Calu3 (cell line): ENCODE measurements at regions not wholly inside any gene's neighbourhood (a gene's known extent, or its start where the extent isn't known, plus 50 kb on each side); places are given as distances from the start of the nearest gene placed in this dataset.
"Not testable (repeated sequence)": the region's sequence is repeated elsewhere in the genome, so short reads cannot be mapped to it uniquely, and the experiment has no call there.

Source experiments
- BruUV-seq: library from RNA; stranded (reverse); fragments of 400-500 nt; replicated peaks from 2 replicates; lab custom pipeline; 2021; lab: Mats Ljungman, UMichigan
- CTCF ChIA-PET: fragments of 300-600 bp; sonication (Branson Sonifier 250); formaldehyde crosslinking; loops from one replicate; lab custom pipeline; 2022; ENCODE audit warnings: antibody characterized with exemption; lab: Charles Lee
- DNase-seq: peaks from one replicate; pipeline ENCODE4 v3.0.0; 2022
- H3K27ac Mint-ChIP-seq: one replicate; pipeline ENCODE4 v1.8.0; 2022; ENCODE audit warnings: mixed read lengths; ENCODE audit not compliant: unreplicated experiment
- H3K27me3 Mint-ChIP-seq: one replicate; pipeline ENCODE4 v1.8.0; 2022; ENCODE audit warnings: mixed read lengths; ENCODE audit not compliant: unreplicated experiment
- H3K36me3 Mint-ChIP-seq: one replicate; pipeline ENCODE4 v1.8.0; 2022; ENCODE audit warnings: mild to moderate bottlenecking, moderate library complexity, mixed read lengths; ENCODE audit not compliant: insufficient read depth, unreplicated experiment
- H3K4me1 Mint-ChIP-seq: one replicate; pipeline ENCODE4 v1.8.0; 2022; ENCODE audit warnings: mild to moderate bottlenecking, low read depth, mixed read lengths; ENCODE audit not compliant: unreplicated experiment
- H3K4me3 Mint-ChIP-seq: one replicate; pipeline ENCODE4 v1.8.0; 2022; ENCODE audit warnings: mild to moderate bottlenecking, low read depth, moderate library complexity, mixed read lengths; ENCODE audit not compliant: unreplicated experiment
- H3K9me3 Mint-ChIP-seq: one replicate; pipeline ENCODE4 v1.8.0; 2022; ENCODE audit warnings: low read depth, mixed read lengths; ENCODE audit not compliant: unreplicated experiment
- intact Hi-C: fragments of 100-400 bp; cut with micrococcal nuclease; formaldehyde crosslinking; loops from one replicate; pipeline ENCODE4 v1.10.0; 2022; ENCODE audit not compliant: unreplicated experiment
- TF ChIP-seq, protein P1 (sequence below): fragments of 200-600 bp; IDR thresholded peaks from one replicate; pipeline ENCODE4 v1.8.0; 2022; ENCODE audit warnings: antibody characterized with exemption; ENCODE audit not compliant: unreplicated experiment

DNA sequence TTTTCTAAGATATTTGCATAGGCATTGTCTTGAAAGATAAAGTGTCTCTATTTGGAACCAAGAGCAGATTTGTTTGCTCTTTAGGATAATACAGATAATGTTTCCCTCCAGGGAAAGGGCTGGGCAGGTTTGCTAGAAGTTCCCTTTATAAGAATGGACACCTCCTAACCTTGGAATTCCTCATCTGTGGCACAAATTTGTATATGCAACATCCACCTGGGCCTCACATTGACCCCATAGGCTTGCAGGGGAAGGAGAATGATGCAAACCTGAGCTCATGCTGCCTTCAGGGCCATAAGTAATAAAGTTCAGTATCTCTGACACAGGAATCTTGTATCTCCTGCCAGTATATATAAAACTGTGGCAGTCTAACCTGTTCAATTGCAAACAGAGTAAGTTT, 508.4 kb upstream of the MIR17HG start:
- no peaks in the 10 kb centered on the region for H3K36me3 Mint-ChIP-seq
- no peaks in the 10 kb centered on the region for H3K27me3 Mint-ChIP-seq
- BruUV-seq: no TSS peak
- no peak for DNase-seq
- peaks cover 3% of the 10 kb centered on the region for H3K9me3 Mint-ChIP-seq
- H3K27ac Mint-ChIP-seq: no peak overlapping the region
- intact Hi-C loops: no loop called here
- TF ChIP-seq, protein P1, sequence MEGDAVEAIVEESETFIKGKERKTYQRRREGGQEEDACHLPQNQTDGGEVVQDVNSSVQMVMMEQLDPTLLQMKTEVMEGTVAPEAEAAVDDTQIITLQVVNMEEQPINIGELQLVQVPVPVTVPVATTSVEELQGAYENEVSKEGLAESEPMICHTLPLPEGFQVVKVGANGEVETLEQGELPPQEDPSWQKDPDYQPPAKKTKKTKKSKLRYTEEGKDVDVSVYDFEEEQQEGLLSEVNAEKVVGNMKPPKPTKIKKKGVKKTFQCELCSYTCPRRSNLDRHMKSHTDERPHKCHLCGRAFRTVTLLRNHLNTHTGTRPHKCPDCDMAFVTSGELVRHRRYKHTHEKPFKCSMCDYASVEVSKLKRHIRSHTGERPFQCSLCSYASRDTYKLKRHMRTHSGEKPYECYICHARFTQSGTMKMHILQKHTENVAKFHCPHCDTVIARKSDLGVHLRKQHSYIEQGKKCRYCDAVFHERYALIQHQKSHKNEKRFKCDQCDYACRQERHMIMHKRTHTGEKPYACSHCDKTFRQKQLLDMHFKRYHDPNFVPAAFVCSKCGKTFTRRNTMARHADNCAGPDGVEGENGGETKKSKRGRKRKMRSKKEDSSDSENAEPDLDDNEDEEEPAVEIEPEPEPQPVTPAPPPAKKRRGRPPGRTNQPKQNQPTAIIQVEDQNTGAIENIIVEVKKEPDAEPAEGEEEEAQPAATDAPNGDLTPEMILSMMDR: no peak
- no peak overlapping the region for H3K4me3 Mint-ChIP-seq
- CTCF ChIA-PET: no interaction called here
- no peaks in the 10 kb centered on the region for H3K4me1 Mint-ChIP-seq

DNA sequence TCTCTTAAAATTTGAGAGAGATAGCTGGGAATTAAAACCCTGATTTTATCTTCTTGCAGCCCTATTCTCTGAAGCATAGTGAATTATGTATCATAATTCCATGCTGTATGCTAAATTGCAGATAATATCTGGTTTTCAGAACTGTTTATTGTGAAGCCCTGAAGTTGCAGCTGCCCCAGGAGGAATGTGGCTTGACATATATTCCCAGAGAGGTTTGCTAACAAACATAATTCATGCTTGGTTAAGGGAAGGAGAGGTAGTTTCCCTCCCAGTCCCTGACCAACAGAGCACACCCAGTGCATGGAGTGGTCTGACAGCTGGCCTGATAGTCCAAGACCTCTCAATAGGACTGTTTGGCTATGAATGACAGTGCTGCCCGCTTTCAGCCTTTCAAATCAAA, 500.6 kb upstream of the MIR17HG start:
- Mint-ChIP-seq H3K4me1 (peaks cover 13% of the 10 kb centered on the region), H3K36me3 (no peaks in the 10 kb centered on the region), H3K27me3 (no peaks in the 10 kb centered on the region), H3K4me3 (no peak overlapping the region), H3K9me3 (no peaks in the 10 kb centered on the region), H3K27ac (no peak overlapping the region)
- TF ChIP-seq, protein P1: no peak
- intact Hi-C loops: no loop called here
- no TSS peak for BruUV-seq
- no peak for DNase-seq
- CTCF ChIA-PET: no interaction called here

DNA sequence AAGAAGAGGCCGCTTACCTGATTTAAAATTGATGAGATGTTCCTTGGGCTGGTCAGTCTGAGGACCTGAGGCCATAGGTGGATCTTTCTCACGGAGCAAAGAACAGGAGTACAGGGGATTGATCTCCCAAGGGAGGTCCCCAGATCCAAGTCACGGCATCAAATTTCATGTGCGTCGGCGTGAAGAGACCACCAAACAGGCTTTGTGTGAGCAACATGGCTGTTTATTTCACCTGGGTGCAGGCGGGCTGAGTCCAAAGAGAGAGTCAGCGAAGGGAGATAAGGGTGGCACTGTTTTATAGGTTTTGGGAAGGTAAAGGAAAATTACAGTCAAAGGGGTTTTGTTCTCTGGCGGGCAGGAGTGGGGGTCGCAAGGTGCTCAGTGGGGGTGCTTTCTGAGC, 493.8 kb upstream of the MIR17HG start:
- H3K36me3 Mint-ChIP-seq, H3K27me3 Mint-ChIP-seq, H3K9me3 Mint-ChIP-seq, H3K4me3 Mint-ChIP-seq, CTCF ChIA-PET, DNase-seq, BruUV-seq, H3K27ac Mint-ChIP-seq, intact Hi-C loops: not testable (repeated sequence)
- peaks cover 13% of the 10 kb centered on the region for H3K4me1 Mint-ChIP-seq

DNA sequence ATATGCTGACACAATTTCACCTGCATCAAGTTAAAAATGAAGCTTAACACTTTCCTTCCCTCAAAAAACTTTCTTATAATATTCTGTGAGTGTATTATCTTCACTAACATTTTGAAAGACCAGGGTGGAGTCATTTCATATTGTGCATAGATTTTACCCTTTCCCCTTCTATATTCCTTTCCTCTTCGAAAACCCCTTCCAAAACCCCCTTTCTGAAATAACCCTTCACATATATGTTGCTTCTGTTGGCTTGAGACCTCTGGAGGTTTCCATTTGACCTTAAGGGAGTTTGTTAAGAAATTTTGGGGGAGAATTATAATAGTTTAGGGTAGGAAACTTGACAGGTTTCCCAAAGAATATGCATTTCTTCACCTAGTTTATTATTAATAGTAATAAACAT, 489.6 kb upstream of the MIR17HG start:
- H3K27ac Mint-ChIP-seq: no peak overlapping the region
- no peaks in the 10 kb centered on the region for H3K36me3 Mint-ChIP-seq
- no peaks in the 10 kb centered on the region for H3K27me3 Mint-ChIP-seq
- TF ChIP-seq, protein P1: no peak
- BruUV-seq: no TSS peak
- H3K9me3 Mint-ChIP-seq: no peaks in the 10 kb centered on the region
- H3K4me3 Mint-ChIP-seq: no peak overlapping the region
- intact Hi-C loops: no loop called here
- CTCF ChIA-PET: no interaction called here
- no peak for DNase-seq
- no peaks in the 10 kb centered on the region for H3K4me1 Mint-ChIP-seq

DNA sequence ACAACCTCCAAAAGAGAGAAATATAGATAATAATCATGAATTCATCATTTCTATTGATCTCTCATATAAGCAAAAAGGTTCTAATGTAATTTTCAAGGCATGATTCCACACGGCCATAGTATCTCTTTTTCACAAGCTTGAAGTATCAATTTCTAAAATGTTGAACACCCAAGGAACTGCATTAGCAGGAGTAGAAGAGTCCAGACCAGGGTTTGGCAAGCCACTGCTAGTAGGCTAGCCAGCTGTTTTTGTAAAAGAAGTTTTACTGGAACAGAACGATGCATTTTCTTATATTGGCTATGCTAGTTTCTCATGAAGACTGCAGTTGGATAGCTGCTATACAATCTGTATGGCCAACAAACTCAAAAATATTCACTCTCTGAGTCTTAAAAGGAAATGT, 481.5 kb upstream of the MIR17HG start:
- peaks cover 10% of the 10 kb centered on the region for H3K4me1 Mint-ChIP-seq
- TF ChIP-seq, protein P1: no peak
- no peaks in the 10 kb centered on the region for H3K36me3 Mint-ChIP-seq
- no TSS peak for BruUV-seq
- no peaks in the 10 kb centered on the region for H3K27me3 Mint-ChIP-seq
- H3K27ac Mint-ChIP-seq: no peak overlapping the region
- intact Hi-C loops: loop anchor here (2.0 to 5.0 kb wide), 4 partner anchors 409 to 1159 kb away; no protein-coding TSS in a partner anchor
- no peaks in the 10 kb centered on the region for H3K9me3 Mint-ChIP-seq
- no peak overlapping the region for H3K4me3 Mint-ChIP-seq
- DNase-seq: no peak
- CTCF ChIA-PET: no interaction called here
